ENCODE measurements at regions not wholly inside any gene's neighbourhood (a gene's known extent, or its start where the extent isn't known, plus 50 kb on each side); places are given as distances from the start of the nearest gene placed in this dataset.

- Histone ChIP-seq H3K27ac (ENCODE audit: low read length) (no peak overlapping the region), H3K9ac (ENCODE audit: low read length) (no peak overlapping the region), H3K4me2 (ENCODE audit: low read length) (no peak overlapping the region), H3K36me3 (replicated peaks; ENCODE audit: low read depth, low read length) (peaks cover 5% of the 10 kb centered on the region), H2AFZ (ENCODE audit: low read depth, low read length) (no peak overlapping the region), H3K9me3 (ENCODE audit: insufficient read depth, low read length) (peaks cover 14% of the 10 kb centered on the region), H3K27me3 (ENCODE audit: low read depth, low read length) (peaks cover 20% of the 10 kb centered on the region), H4K20me1 (ENCODE audit: insufficient read depth, low read length) (no peaks in the 10 kb centered on the region), H3K4me1 (ENCODE audit: low read length) (peaks cover 26% of the 10 kb centered on the region), H3K79me2 (ENCODE audit: low read length) (no peaks in the 10 kb centered on the region), H3K4me3 (ENCODE audit: low read length) (no peak overlapping the region)
- TF ChIP-seq CTCF (IDR thresholded peaks at IDR 0.05; ENCODE audit: low read depth, low read length): no peak
- no peak for TF ChIP-seq EZH2phosphoT487 (IDR thresholded peaks at IDR 0.05; ENCODE audit: low read depth)
Measured at GRCh38 chr2:38477006-38477405, 99.9 kb upstream of the ATL2 start.

GRCh38 chr2:38475567-38475881, 98.5 kb upstream of the ATL2 start:
- H3K4me2 ChIP-seq (ENCODE audit: low read length): peak overlapping the region; percentile 8; the same call in 1 of the 2 replicates
- H3K9ac ChIP-seq (ENCODE audit: low read length): no peak overlapping the region
- H3K79me2 ChIP-seq (ENCODE audit: low read length): no peaks in the 10 kb centered on the region
- H3K9me3 ChIP-seq (ENCODE audit: insufficient read depth, low read length): peaks cover 6% of the 10 kb centered on the region; the same call in 1 of the 2 replicates
- peaks cover 1% of the 10 kb centered on the region for H3K36me3 ChIP-seq (replicated peaks; ENCODE audit: low read depth, low read length)
- no peak overlapping the region for H3K27ac ChIP-seq (ENCODE audit: low read length)
- peaks cover 29% of the 10 kb centered on the region for H3K27me3 ChIP-seq (ENCODE audit: low read depth, low read length)
- H4K20me1 ChIP-seq (ENCODE audit: insufficient read depth, low read length): no peaks in the 10 kb centered on the region
- TF ChIP-seq EZH2phosphoT487 (IDR thresholded peaks at IDR 0.05; ENCODE audit: low read depth) (no peak), CTCF (IDR thresholded peaks at IDR 0.05; ENCODE audit: low read depth, low read length) (no peak)
- H3K4me3 ChIP-seq (ENCODE audit: low read length): no peak overlapping the region
- no peak overlapping the region for H2AFZ ChIP-seq (ENCODE audit: low read depth, low read length)
- H3K4me1 ChIP-seq (ENCODE audit: low read length): peaks cover 26% of the 10 kb centered on the region

GRCh38 chr2:38474715-38475566, 97.9 kb upstream of the ATL2 start:
- H3K79me2 ChIP-seq (ENCODE audit: low read length): no peaks in the 10 kb centered on the region
- H3K27me3 ChIP-seq (ENCODE audit: low read depth, low read length): peaks cover 34% of the 10 kb centered on the region
- H3K4me1 ChIP-seq (ENCODE audit: low read length): peaks cover 26% of the 10 kb centered on the region
- H2AFZ ChIP-seq (ENCODE audit: low read depth, low read length): no peak overlapping the region
- H3K9ac ChIP-seq (ENCODE audit: low read length): no peak overlapping the region
- no peaks in the 10 kb centered on the region for H3K36me3 ChIP-seq (replicated peaks; ENCODE audit: low read depth, low read length)
- H3K27ac ChIP-seq (ENCODE audit: low read length): no peak overlapping the region
- H3K4me3 ChIP-seq (ENCODE audit: low read length): no peak overlapping the region
- peak overlapping the region; percentile 67; the same call in 1 of the 2 replicates for H3K4me2 ChIP-seq (ENCODE audit: low read length)
- TF ChIP-seq EZH2phosphoT487 (IDR thresholded peaks at IDR 0.05; ENCODE audit: low read depth): no peak
- no peak for TF ChIP-seq CTCF (IDR thresholded peaks at IDR 0.05; ENCODE audit: low read depth, low read length)
- H4K20me1 ChIP-seq (ENCODE audit: insufficient read depth, low read length): no peaks in the 10 kb centered on the region
- peaks cover under 1% of the 10 kb centered on the region; the same call in 1 of the 2 replicates for H3K9me3 ChIP-seq (ENCODE audit: insufficient read depth, low read length)

- H4K20me1 ChIP-seq (ENCODE audit: insufficient read depth, low read length): no peaks in the 10 kb centered on the region
- TF ChIP-seq EZH2phosphoT487 (IDR thresholded peaks at IDR 0.05; ENCODE audit: low read depth) (no peak), CTCF (IDR thresholded peaks at IDR 0.05; ENCODE audit: low read depth, low read length) (no peak)
- peak overlapping the region; percentile 47 for H3K4me3 ChIP-seq (ENCODE audit: low read length)
- H3K79me2 ChIP-seq (ENCODE audit: low read length): no peaks in the 10 kb centered on the region
- H3K9me3 ChIP-seq (ENCODE audit: insufficient read depth, low read length): no peaks in the 10 kb centered on the region
- peak overlapping the region; percentile 67 for H3K4me2 ChIP-seq (ENCODE audit: low read length)
- no peak overlapping the region for H3K9ac ChIP-seq (ENCODE audit: low read length)
- H3K4me1 ChIP-seq (ENCODE audit: low read length): peaks cover 26% of the 10 kb centered on the region
- no peak overlapping the region for H2AFZ ChIP-seq (ENCODE audit: low read depth, low read length)
- no peaks in the 10 kb centered on the region for H3K36me3 ChIP-seq (replicated peaks; ENCODE audit: low read depth, low read length)
- H3K27me3 ChIP-seq (ENCODE audit: low read depth, low read length): peaks cover 43% of the 10 kb centered on the region
- H3K27ac ChIP-seq (ENCODE audit: low read length): no peak overlapping the region
Measured at GRCh38 chr2:38474021-38474456, 97.0 kb upstream of the ATL2 start.

All from OCI-LY3 (cell line).